ENCODE measurements at regions not wholly inside any gene's neighbourhood (a gene's known extent, or its start where the extent isn't known, plus 50 kb on each side); places are given as distances from the start of the nearest gene placed in this dataset.
"Not testable (repeated sequence)": the region's sequence is repeated elsewhere in the genome, so short reads cannot be mapped to it uniquely, and the experiment has no call there.

DNA sequence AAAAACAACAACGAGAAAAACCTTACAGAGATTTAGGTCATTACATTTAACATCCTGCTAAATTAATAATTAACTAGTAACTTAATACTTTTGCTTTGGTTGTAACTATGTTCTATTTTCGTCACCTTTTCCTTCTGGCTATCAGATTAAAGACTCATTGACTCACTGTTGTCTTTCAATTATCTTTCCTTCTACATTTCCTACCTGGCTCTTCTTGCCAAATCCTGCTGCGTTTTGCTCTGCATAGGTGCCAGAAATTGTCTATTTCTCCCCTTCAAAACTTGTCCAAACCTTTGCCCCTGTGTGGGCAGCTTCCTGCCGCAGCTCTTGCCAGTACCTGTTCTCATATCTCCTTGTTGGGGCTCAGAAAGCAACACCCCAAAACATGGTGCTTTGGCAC lies 235.5 kb upstream of the ZNF608 start:
- CTCF ChIA-PET = no interaction called here

DNA sequence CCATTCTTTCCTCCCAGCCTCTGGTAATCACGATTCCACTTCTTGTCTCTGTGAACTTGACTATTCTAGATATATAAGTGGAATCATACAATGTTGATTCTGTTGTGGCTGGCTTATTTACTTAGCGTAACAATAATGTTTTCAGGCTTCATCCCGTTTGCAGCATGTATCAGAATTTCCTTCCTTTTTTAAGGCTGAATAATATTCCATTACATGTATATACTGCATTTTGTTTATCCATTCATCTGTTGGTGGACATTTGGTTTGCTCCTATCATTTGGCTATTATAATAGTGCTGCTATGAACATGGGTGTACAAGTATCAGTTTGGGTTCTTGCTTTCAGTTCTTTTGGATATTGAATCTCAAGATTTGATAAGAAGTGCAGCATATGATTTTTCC lies 239.7 kb upstream of the ZNF608 start:
- H3F3A ChIP-seq (ENCODE audit: low read length, unreplicated experiment) = no peaks in the 10 kb centered on the region
- no peaks in the 10 kb centered on the region for H4K20me1 ChIP-seq (ENCODE audit: low read length)
- no peak overlapping the region for H3K9ac ChIP-seq (ENCODE audit: low read length)
- H2AFZ ChIP-seq (ENCODE audit: low read length) = no peak overlapping the region
- no peaks in the 10 kb centered on the region for H3K27me3 ChIP-seq (ENCODE audit: low read length)
- no peaks in the 10 kb centered on the region for H3K9me2 ChIP-seq (replicated peaks; ENCODE audit: low read length)
- no peaks in the 10 kb centered on the region for H3K79me2 ChIP-seq (ENCODE audit: low read length)
- TF ChIP-seq EZH2phosphoT487 (IDR thresholded peaks at IDR 0.05; ENCODE audit: borderline replicate concordance, low read length) (no peak), EZH2 (IDR thresholded peaks at IDR 0.05; ENCODE audit: low read length, unreplicated experiment) (no peak)
- TF ChIP-seq, protein P1, sequence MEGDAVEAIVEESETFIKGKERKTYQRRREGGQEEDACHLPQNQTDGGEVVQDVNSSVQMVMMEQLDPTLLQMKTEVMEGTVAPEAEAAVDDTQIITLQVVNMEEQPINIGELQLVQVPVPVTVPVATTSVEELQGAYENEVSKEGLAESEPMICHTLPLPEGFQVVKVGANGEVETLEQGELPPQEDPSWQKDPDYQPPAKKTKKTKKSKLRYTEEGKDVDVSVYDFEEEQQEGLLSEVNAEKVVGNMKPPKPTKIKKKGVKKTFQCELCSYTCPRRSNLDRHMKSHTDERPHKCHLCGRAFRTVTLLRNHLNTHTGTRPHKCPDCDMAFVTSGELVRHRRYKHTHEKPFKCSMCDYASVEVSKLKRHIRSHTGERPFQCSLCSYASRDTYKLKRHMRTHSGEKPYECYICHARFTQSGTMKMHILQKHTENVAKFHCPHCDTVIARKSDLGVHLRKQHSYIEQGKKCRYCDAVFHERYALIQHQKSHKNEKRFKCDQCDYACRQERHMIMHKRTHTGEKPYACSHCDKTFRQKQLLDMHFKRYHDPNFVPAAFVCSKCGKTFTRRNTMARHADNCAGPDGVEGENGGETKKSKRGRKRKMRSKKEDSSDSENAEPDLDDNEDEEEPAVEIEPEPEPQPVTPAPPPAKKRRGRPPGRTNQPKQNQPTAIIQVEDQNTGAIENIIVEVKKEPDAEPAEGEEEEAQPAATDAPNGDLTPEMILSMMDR (conservative IDR thresholded peaks at IDR 0.05; ENCODE audit: low read depth, low read length) = no peak
- no peak for DNase-seq
- H3K4me1 ChIP-seq (ENCODE audit: insufficient read depth, low read length) = peaks cover 9% of the 10 kb centered on the region
- ATAC-seq = no peak
- no peak overlapping the region for H3K27ac ChIP-seq (ENCODE audit: low read length)
- no peaks in the 10 kb centered on the region for H3K9me3 ChIP-seq (ENCODE audit: low read length)
- POLR2A ChIA-PET (ENCODE audit: unreplicated experiment) = no interaction called here
- no peak overlapping the region for H3K4me2 ChIP-seq (ENCODE audit: low read length)
- intact Hi-C loops (cut with micrococcal nuclease) = no loop called here
- no TSS peak for BruUV-seq (replicated peaks)
- no peak overlapping the region for H3K4me3 ChIP-seq (ENCODE audit: low read length)
- CTCF ChIA-PET = no interaction called here
- no peaks in the 10 kb centered on the region for H3K36me3 ChIP-seq (ENCODE audit: low read depth, low read length)

More for the DNA sequence above, 235.5 kb upstream of the ZNF608 start:
- peaks cover 24% of the 10 kb centered on the region for H3K4me1 ChIP-seq (ENCODE audit: insufficient read depth, low read length)
- no peak overlapping the region for H3K4me2 ChIP-seq (ENCODE audit: low read length)
- no peak for DNase-seq
- no TSS peak for BruUV-seq (replicated peaks)
- no peaks in the 10 kb centered on the region for H4K20me1 ChIP-seq (ENCODE audit: low read length)
- no peak for TF ChIP-seq EZH2phosphoT487 (IDR thresholded peaks at IDR 0.05; ENCODE audit: borderline replicate concordance, low read length)
- TF ChIP-seq EZH2 (IDR thresholded peaks at IDR 0.05; ENCODE audit: low read length, unreplicated experiment) = no peak
- TF ChIP-seq, protein P1 (conservative IDR thresholded peaks at IDR 0.05; ENCODE audit: low read depth, low read length) = no peak
- H3K27me3 ChIP-seq (ENCODE audit: low read length) = no peaks in the 10 kb centered on the region
- H3K27ac ChIP-seq (ENCODE audit: low read length) = no peak overlapping the region
- no peaks in the 10 kb centered on the region for H3F3A ChIP-seq (ENCODE audit: low read length, unreplicated experiment)
- POLR2A ChIA-PET (ENCODE audit: unreplicated experiment) = no interaction called here
- H3K9ac ChIP-seq (ENCODE audit: low read length) = no peak overlapping the region
- H3K4me3 ChIP-seq (ENCODE audit: low read length) = no peak overlapping the region
- H3K79me2 ChIP-seq (ENCODE audit: low read length) = no peaks in the 10 kb centered on the region
- no peak overlapping the region for H2AFZ ChIP-seq (ENCODE audit: low read length)
- no peaks in the 10 kb centered on the region for H3K9me3 ChIP-seq (ENCODE audit: low read length)
- ATAC-seq = peak; percentile 15; the same call in 1 of the 2 replicates
- H3K9me2 ChIP-seq (replicated peaks; ENCODE audit: low read length) = no peaks in the 10 kb centered on the region
- H3K36me3 ChIP-seq (ENCODE audit: low read depth, low read length) = no peaks in the 10 kb centered on the region
- intact Hi-C loops (cut with micrococcal nuclease) = no loop called here

DNA sequence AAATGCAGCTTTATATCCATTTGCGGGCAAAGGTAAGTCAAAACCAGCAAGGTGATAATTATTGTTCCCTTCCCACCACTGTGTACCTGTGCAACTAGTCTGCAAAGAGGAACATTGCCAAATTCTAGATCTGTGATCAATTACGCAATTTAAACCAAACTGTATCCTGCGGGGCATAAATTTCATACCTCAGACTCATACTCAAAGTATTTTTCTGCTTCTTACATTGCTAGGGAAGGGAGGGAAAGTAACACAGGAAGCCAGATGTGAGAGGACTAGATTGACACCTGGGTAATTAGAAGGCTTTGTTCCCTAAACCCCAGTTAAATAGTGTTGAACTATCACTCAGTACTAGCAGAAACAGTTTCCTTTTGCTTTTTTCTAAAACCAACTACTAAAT lies 240.2 kb upstream of the ZNF608 start:
- Histone ChIP-seq H3K9me3 (ENCODE audit: low read length) (no peaks in the 10 kb centered on the region), H3K79me2 (ENCODE audit: low read length) (no peaks in the 10 kb centered on the region), H2AFZ (ENCODE audit: low read length) (no peak overlapping the region), H3K27ac (ENCODE audit: low read length) (no peak overlapping the region), H4K20me1 (ENCODE audit: low read length) (no peaks in the 10 kb centered on the region), H3K4me2 (ENCODE audit: low read length) (no peak overlapping the region), H3K4me1 (ENCODE audit: insufficient read depth, low read length) (peaks cover 8% of the 10 kb centered on the region), H3K36me3 (ENCODE audit: low read depth, low read length) (no peaks in the 10 kb centered on the region), H3K9ac (ENCODE audit: low read length) (no peak overlapping the region), H3F3A (ENCODE audit: low read length, unreplicated experiment) (no peaks in the 10 kb centered on the region), H3K27me3 (ENCODE audit: low read length) (no peaks in the 10 kb centered on the region), H3K9me2 (replicated peaks; ENCODE audit: low read length) (no peaks in the 10 kb centered on the region), H3K4me3 (ENCODE audit: low read length) (no peak overlapping the region)
- intact Hi-C loops (cut with micrococcal nuclease) = no loop called here
- BruUV-seq (replicated peaks) = no TSS peak
- ChIA-PET POLR2A (ENCODE audit: unreplicated experiment) (no interaction called here), CTCF (no interaction called here)
- no peak for ATAC-seq
- no peak for TF ChIP-seq EZH2phosphoT487 (IDR thresholded peaks at IDR 0.05; ENCODE audit: borderline replicate concordance, low read length)
- TF ChIP-seq EZH2 (IDR thresholded peaks at IDR 0.05; ENCODE audit: low read length, unreplicated experiment) = no peak
- TF ChIP-seq, protein P1 (conservative IDR thresholded peaks at IDR 0.05; ENCODE audit: low read depth, low read length) = no peak
- DNase-seq = peak; percentile 45

DNA sequence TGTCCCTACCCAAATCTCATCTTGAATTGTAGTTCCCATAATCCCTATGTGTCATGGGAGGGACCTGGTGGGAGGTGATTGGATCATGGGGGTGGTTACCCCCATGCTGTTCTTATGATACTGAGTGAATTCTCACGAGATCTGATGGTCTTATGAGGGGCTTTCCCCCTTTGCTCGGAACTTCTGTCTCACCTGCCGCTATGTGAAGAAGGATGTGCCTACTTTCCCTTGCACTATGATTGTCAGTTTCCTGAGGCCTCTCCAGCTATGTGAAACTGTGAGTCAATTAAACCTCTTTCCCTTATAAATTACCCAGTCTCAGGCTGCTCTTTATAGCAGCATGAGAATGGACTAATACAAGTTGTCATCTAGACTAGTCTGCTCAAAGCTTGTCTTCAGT lies 241.3 kb upstream of the ZNF608 start:
- CTCF ChIA-PET; POLR2A ChIA-PET (ENCODE audit: unreplicated experiment); intact Hi-C loops (cut with micrococcal nuclease): not testable (repeated sequence)

More for the DNA sequence above, 241.3 kb upstream of the ZNF608 start:
- not testable (repeated sequence) for H3K9me2 ChIP-seq (replicated peaks; ENCODE audit: low read length); H3K79me2 ChIP-seq (ENCODE audit: low read length); H3K36me3 ChIP-seq (ENCODE audit: low read depth, low read length); H4K20me1 ChIP-seq (ENCODE audit: low read length); H3K4me2 ChIP-seq (ENCODE audit: low read length); H3K9me3 ChIP-seq (ENCODE audit: low read length); H3K9ac ChIP-seq (ENCODE audit: low read length); H3K4me1 ChIP-seq (ENCODE audit: insufficient read depth, low read length); H2AFZ ChIP-seq (ENCODE audit: low read length); BruUV-seq (replicated peaks); H3K27ac ChIP-seq (ENCODE audit: low read length); H3F3A ChIP-seq (ENCODE audit: low read length, unreplicated experiment); H3K4me3 ChIP-seq (ENCODE audit: low read length); H3K27me3 ChIP-seq (ENCODE audit: low read length); ATAC-seq; DNase-seq
